Kidney (tissue), 13 donors: ENCODE measurements at regions not wholly inside any gene's neighbourhood (a gene's known extent, or its start where the extent isn't known, plus 50 kb on each side); places are given as distances from the start of the nearest gene placed in this dataset.

Experiments
- DNase-seq, 5 donors: peaks; one replicate each; pipeline ENCODE4 v3.0.0-alpha.2; 2013 to 2020
- FAIRE-seq: peaks from 2 replicates; lab custom pipeline; 2012; peaks lifted over from hg19 to GRCh38; lab: Jason Lieb, UNC
- H3K27ac ChIP-seq, 2 donors: one replicate each; pipeline ENCODE4 v1.7.0; 2013; ENCODE audit warnings: low read depth in 2 of 2, low read length in 2 of 2, inconsistent platforms in 1 of 2
- H3K27me3 ChIP-seq: one replicate; pipeline ENCODE4 v1.7.1; 2013; ENCODE audit warnings: low read length, inconsistent platforms; ENCODE audit not compliant: control insufficient read depth, insufficient read depth
- H3K36me3 ChIP-seq, 3 donors: one replicate each; pipeline versions ENCODE4 v1.7.0 to v1.7.1; 2013; ENCODE audit warnings: low read length in 3 of 3, control low read depth in 1 of 3, inconsistent platforms in 1 of 3; ENCODE audit not compliant: insufficient read depth in 3 of 3, control insufficient read depth in 2 of 3
- H3K4me1 ChIP-seq, 3 donors: one replicate each; pipeline versions ENCODE4 v1.7.0 to v1.7.1; 2013; ENCODE audit warnings: low read length in 3 of 3, inconsistent platforms in 1 of 3, low read depth in 1 of 3; ENCODE audit not compliant: control insufficient read depth in 2 of 3, insufficient read depth in 2 of 3
- H3K4me3 ChIP-seq, 3 donors: one replicate each; pipeline versions ENCODE4 v1.7.0 to v1.8.1; 2013; ENCODE audit warnings: low read length in 3 of 3, control low read depth in 1 of 3, inconsistent platforms in 1 of 3
- H3K9ac ChIP-seq, 3 donors: one replicate each; pipeline versions ENCODE4 v1.7.0 to v1.7.1; 2013; ENCODE audit warnings: low read length in 3 of 3, control low read depth in 1 of 3, inconsistent platforms in 1 of 3
- H3K9me3 ChIP-seq, 3 donors: one replicate each; pipeline versions ENCODE4 v1.7.0 to v1.7.1; 2013; ENCODE audit warnings: low read length in 3 of 3, control low read depth in 1 of 3, inconsistent platforms in 1 of 3; ENCODE audit not compliant: control insufficient read depth in 2 of 3, insufficient read depth in 1 of 3
- CTCF ChIP-seq: IDR thresholded peaks from 3 replicates; pipeline ENCODE4 v1.5.1; 2012; ENCODE audit warnings: mild to moderate bottlenecking, moderate library complexity, borderline replicate concordance; ENCODE audit not compliant: insufficient read depth; ENCODE audit errors: extremely low read depth
- intact Hi-C: fragments of 100-400 bp; cut with DNase I; formaldehyde crosslinking; loops from one replicate; pipeline ENCODE4 v1.11.1; 2022
- donor health status: control.
- donor health status: control.
- donor health status: control.
- donor health status: control.
- donor health status: control.
- donor health status: DM: yes; HTN: yes; CAD: no.
- donor health status: Normal renal cell carcinoma (clear cell type).

- intact Hi-C loops, result no loop called here
- H3K27me3 ChIP-seq, result no peaks in the 10 kb centered on the region
- H3K4me1 ChIP-seq, result no peaks in the 10 kb centered on the region
- DNase-seq (no peak), FAIRE-seq (no peak)
- no peak overlapping the region for H3K27ac ChIP-seq
- no peaks in the 10 kb centered on the region for H3K36me3 ChIP-seq
- TF ChIP-seq CTCF, result no peak
- no peak overlapping the region for H3K9ac ChIP-seq
- no peaks in the 10 kb centered on the region for H3K9me3 ChIP-seq
- no peak overlapping the region for H3K4me3 ChIP-seq
Observed at GRCh38 chr2:143974262-143974661, 545.7 kb downstream of the ZEB2 start.

- FAIRE-seq (no peak), DNase-seq (no peak)
- Histone ChIP-seq H3K9me3 (no peaks in the 10 kb centered on the region), H3K27ac (no peak overlapping the region), H3K27me3 (no peaks in the 10 kb centered on the region), H3K4me1 (no peaks in the 10 kb centered on the region), H3K36me3 (no peaks in the 10 kb centered on the region), H3K9ac (no peak overlapping the region), H3K4me3 (no peak overlapping the region)
- no peak for TF ChIP-seq CTCF
- intact Hi-C loops, result no loop called here
Observed at GRCh38 chr2:143968860-143969259, 551.1 kb downstream of the ZEB2 start.

GRCh38 chr2:143968360-143968759, 551.6 kb downstream of the ZEB2 start:
- Histone ChIP-seq H3K9ac (no peak overlapping the region), H3K4me3 (no peak overlapping the region), H3K27me3 (no peaks in the 10 kb centered on the region), H3K4me1 (no peaks in the 10 kb centered on the region), H3K9me3 (no peaks in the 10 kb centered on the region), H3K27ac (no peak overlapping the region), H3K36me3 (no peaks in the 10 kb centered on the region)
- no peak for TF ChIP-seq CTCF
- intact Hi-C loops, result no loop called here
- DNase-seq (no peak), FAIRE-seq (no peak)

- Histone ChIP-seq H3K9ac (no peak overlapping the region), H3K4me1 (no peaks in the 10 kb centered on the region), H3K27ac (no peak overlapping the region), H3K27me3 (no peaks in the 10 kb centered on the region), H3K9me3 (no peaks in the 10 kb centered on the region), H3K4me3 (no peak overlapping the region), H3K36me3 (no peaks in the 10 kb centered on the region)
- no peak for TF ChIP-seq CTCF
- intact Hi-C loops, result no loop called here
- no peak for FAIRE-seq
- DNase-seq, result no peak
Observed at GRCh38 chr2:143965493-143966164, 554.3 kb downstream of the ZEB2 start.
